Activated CD4-positive, alpha-beta T cell treated with anti-CD3 and anti-CD28 coated beads for 48 hours (primary cell): ENCODE measurements at regions not wholly inside any gene's neighbourhood (a gene's known extent, or its start where the extent isn't known, plus 50 kb on each side); places are given as distances from the start of the nearest gene placed in this dataset.

Experiments used
- DNase-seq: peaks from one replicate; pipeline ENCODE4 v3.0.0-alpha.2; 2020

GRCh38 chr2:128737546-128737826 lies 418.8 kb upstream of the HS6ST1 start:
- DNase-seq = no peak

- no peak for DNase-seq
Observed at GRCh38 chr2:128738446-128739110, 419.9 kb upstream of the HS6ST1 start.

GRCh38 chr2:128742467-128742866 lies 423.8 kb upstream of the HS6ST1 start:
- no peak for DNase-seq

GRCh38 chr2:128745946-128746345 lies 427.3 kb upstream of the HS6ST1 start:
- DNase-seq = no peak

GRCh38 chr2:128746356-128746755 lies 427.7 kb upstream of the HS6ST1 start:
- DNase-seq = no peak

- DNase-seq = no peak
Observed at GRCh38 chr2:128748336-128748735, 429.7 kb upstream of the HS6ST1 start.

- no peak for DNase-seq
Observed at GRCh38 chr2:128748835-128749605, 430.4 kb upstream of the HS6ST1 start.

- DNase-seq = no peak
Observed at GRCh38 chr2:128750328-128751165, 431.9 kb upstream of the HS6ST1 start.

GRCh38 chr2:128751746-128752145 lies 433.1 kb upstream of the HS6ST1 start:
- no peak for DNase-seq

GRCh38 chr2:128752691-128753263 lies 434.1 kb upstream of the HS6ST1 start:
- DNase-seq = no peak

- DNase-seq = no peak
Observed at GRCh38 chr2:128753321-128753720, 434.7 kb upstream of the HS6ST1 start.

- DNase-seq = no peak
Observed at GRCh38 chr2:128753800-128754199, 435.1 kb upstream of the HS6ST1 start.

- no peak for DNase-seq
Observed at GRCh38 chr2:128754246-128754724, 435.6 kb upstream of the HS6ST1 start.

GRCh38 chr2:128755695-128756364 lies 437.2 kb upstream of the HS6ST1 start:
- no peak for DNase-seq

- no peak for DNase-seq
Observed at GRCh38 chr2:128756365-128756717, 437.7 kb upstream of the HS6ST1 start.

- DNase-seq = no peak
Observed at GRCh38 chr2:128765811-128766210, 447.1 kb upstream of the HS6ST1 start.

- no peak for DNase-seq
Observed at GRCh38 chr2:128768041-128768440, 449.4 kb upstream of the HS6ST1 start.

- no peak for DNase-seq
Observed at GRCh38 chr2:128769457-128770142, 450.9 kb upstream of the HS6ST1 start.

GRCh38 chr2:128770143-128771085 lies 451.7 kb upstream of the HS6ST1 start:
- DNase-seq = no peak

- no peak for DNase-seq
Observed at GRCh38 chr2:128771401-128771800, 452.7 kb upstream of the HS6ST1 start.

GRCh38 chr2:128772671-128773070 lies 454.0 kb upstream of the HS6ST1 start:
- DNase-seq = no peak
